Heart right ventricle (tissue), 16 donors: ENCODE measurements at regions not wholly inside any gene's neighbourhood (a gene's known extent, or its start where the extent isn't known, plus 50 kb on each side); places are given as distances from the start of the nearest gene placed in this dataset.

ENCODE experiments used
- ATAC-seq, 8 donors: fragments of 200-7000 bp; cut with Tn5 transposase; one replicate each; pipeline ENCODE4 v1.9.1; 2020; ENCODE audit warnings: mild to moderate bottlenecking in 8 of 8, moderate library complexity in 8 of 8, moderate number of reproducible peaks in 1 of 8
- DNase-seq, 2 donors: peaks; one replicate each; pipeline ENCODE4 v3.0.0-alpha.2; 2020
- H3K27ac ChIP-seq, 10 donors: fragments of 200-600 bp; sonication (generic) in 2 of 10; one replicate each; pipeline versions ENCODE4 v1.5.0 to v1.8.0; 2020 to 2022; ENCODE audit warnings: mild to moderate bottlenecking in 3 of 10
- H3K27me3 ChIP-seq, 7 donors: fragments of 200-600 bp; one replicate each; pipeline ENCODE4 v1.8.0; 2021 to 2022; ENCODE audit warnings: mild to moderate bottlenecking in 2 of 7
- H3K36me3 ChIP-seq, 9 donors: fragments of 200-600 bp; sonication (generic) in 1 of 9; one replicate each; pipeline versions ENCODE4 v1.5.0 to v1.8.0; 2020 to 2022; ENCODE audit warnings: mild to moderate bottlenecking in 2 of 9
- H3K4me1 ChIP-seq, 9 donors: fragments of 200-600 bp; sonication (generic) in 1 of 9; one replicate each; pipeline versions ENCODE4 v1.5.0 to v1.8.0; 2020 to 2022; ENCODE audit warnings: mild to moderate bottlenecking in 4 of 9
- H3K4me3 ChIP-seq, 10 donors: fragments of 200-600 bp; sonication (generic) in 2 of 10; one replicate each; pipeline versions ENCODE4 v1.5.0 to v1.8.0; 2020 to 2022; ENCODE audit warnings: mild to moderate bottlenecking in 7 of 10, moderate library complexity in 2 of 10
- H3K9me3 ChIP-seq, 11 donors: fragments of 200-600 bp in 10 of 11; sonication (generic) in 2 of 11; one replicate each; pipeline versions ENCODE4 v1.5.0 to v1.8.0; 2013 to 2022; ENCODE audit warnings: mild to moderate bottlenecking in 2 of 11, control low read depth in 1 of 11, moderate library complexity in 1 of 11
- CTCF ChIP-seq, 9 donors: fragments of 200-600 bp; sonication (generic) in 2 of 9; IDR thresholded peaks; one replicate each; pipeline versions ENCODE4 v1.5.0 to v1.8.0; 2021 to 2022; ENCODE audit warnings: antibody characterized with exemption in 9 of 9, mild to moderate bottlenecking in 5 of 9, moderate library complexity in 1 of 9
- WGBS, 2 donors: extraction: QIAGEN DNeasy Blood & Tissue Kit; methylation state at CpG; one replicate each; pipeline ENCODE4 v1.1.7; 2013; ENCODE audit warnings: inconsistent platforms in 1 of 2; 5-methylcytosine and 5-hydroxymethylcytosine counted together
- intact Hi-C, 10 donors: fragments of 100-400 bp; cut with DNase I; formaldehyde crosslinking; loops; one replicate each; pipeline versions ENCODE4 v1.11.1 to v1.14.2; 2022
- donor health status: Arrhythmogenic right ventricular cardiomyopathy.
- donor health status: ischemic (EF 13 %, LVEDD 7.1; RV severe dilation, severe dysfunction).
- donor health status: healthy with polysubstance abuse.
- donor health status: DM: no; HTN: yes; CAD: no.
- donor health status: DM: no; HTN: no; CAD: no.
- donor health status: ischemic (EF 25% LVEDD 6.9; RV normal size, moderate dysfunction).
- donor health status: ischemic (EF 25% LVEDD 5.7; RV mildly dilated, moderate dysfunction).
- donor health status: healthy.
- donor health status: DM: yes; HTN: yes; CAD: no.
- donor health status: Ischemic cardiomyopathy.
- donor health status: ischemic (EF 35%, LVEDD 5.7; RV mildly dilated, moderate dysfunction).
- donor health status: nonischemic (EF 11% LVEDD 7.7; RV severe dilation, severe dysfunction).
- donor health status: DM: yes; HTN: yes; CAD: no.
- donor health status: PGD.
- donor health status: ischemic (EF 29% LVEDD 5.4; RV normal size, mild dysfunction).
- donor health status: nonischemic (EF 23%, LVEDD 6.1; RV moderate dilation, normal function).

- H3K36me3 ChIP-seq, result no peaks in the 10 kb centered on the region
- peaks cover 0 to 19% (median 8%) of the 10 kb centered on the region in 9 donors for H3K4me1 ChIP-seq
- no peaks in the 10 kb centered on the region for H3K9me3 ChIP-seq
- ATAC-seq (peak in 4 of 8 donors; percentile 44 to 81 (median 63)), DNase-seq (no peak)
- TF ChIP-seq CTCF (IDR thresholded peaks at IDR 0.05), result no peak
- H3K27me3 ChIP-seq, result no peaks in the 10 kb centered on the region
- intact Hi-C loops, result no loop called here
- WGBS, 2 donors, result 83 to 91% methylated on average over 2 of the region's 2 CpGs
- H3K4me3 ChIP-seq, result no peak overlapping the region
- peak overlapping the region in 2 of 10 donors; percentile 19 to 48 for H3K27ac ChIP-seq
Measured at GRCh38 chr3:177554895-177555759, 357.8 kb upstream of the TBL1XR1 start.

GRCh38 chr3:177557548-177557947 lies 360.3 kb upstream of the TBL1XR1 start:
- H3K36me3 ChIP-seq, result no peaks in the 10 kb centered on the region
- DNase-seq (no peak), ATAC-seq (no peak)
- WGBS, 2 donors, result 98% methylated on average over 3 of the region's 3 CpGs
- TF ChIP-seq CTCF (IDR thresholded peaks at IDR 0.05), result no peak
- H3K4me1 ChIP-seq, result peaks cover 0 to 19% (median 8%) of the 10 kb centered on the region in 9 donors
- intact Hi-C loops, result no loop called here
- no peaks in the 10 kb centered on the region for H3K27me3 ChIP-seq
- no peak overlapping the region for H3K27ac ChIP-seq
- H3K9me3 ChIP-seq, result no peaks in the 10 kb centered on the region
- H3K4me3 ChIP-seq, result no peak overlapping the region

GRCh38 chr3:177561365-177561764 lies 364.1 kb upstream of the TBL1XR1 start:
- ATAC-seq, result no peak
- WGBS, 2 donors, result 90 to 94% methylated on average over 5 of the region's 5 CpGs
- no peak for TF ChIP-seq CTCF (IDR thresholded peaks at IDR 0.05)

GRCh38 chr3:177561769-177562392 lies 364.6 kb upstream of the TBL1XR1 start:
- whole genome bisulfite sequencing, 2 donors, result 95 to 97% methylated on average over 8 of the region's 8 CpGs

More at GRCh38 chr3:177561365-177561764, 364.1 kb upstream of the TBL1XR1 start:
- Histone ChIP-seq H3K27me3 (no peaks in the 10 kb centered on the region), H3K36me3 (no peaks in the 10 kb centered on the region), H3K4me3 (no peak overlapping the region), H3K4me1 (peaks cover 0 to 9% (median 0%) of the 10 kb centered on the region in 9 donors), H3K9me3 (no peaks in the 10 kb centered on the region), H3K27ac (no peak overlapping the region)
- no peak for DNase-seq
- intact Hi-C loops, result no loop called here

More at GRCh38 chr3:177561769-177562392, 364.6 kb upstream of the TBL1XR1 start:
- Histone ChIP-seq H3K9me3 (no peaks in the 10 kb centered on the region), H3K4me1 (peaks cover 0 to 9% (median 0%) of the 10 kb centered on the region in 9 donors), H3K36me3 (no peaks in the 10 kb centered on the region), H3K27ac (no peak overlapping the region), H3K4me3 (no peak overlapping the region), H3K27me3 (no peaks in the 10 kb centered on the region)
- no peak for ATAC-seq
- TF ChIP-seq CTCF (IDR thresholded peaks at IDR 0.05), result no peak
- intact Hi-C loops, result no loop called here
- DNase-seq, result no peak
